RPMI8226 (cell line): ENCODE measurements at regions not wholly inside any gene's neighbourhood (a gene's known extent, or its start where the extent isn't known, plus 50 kb on each side); places are given as distances from the start of the nearest gene placed in this dataset.

Source experiments
- DNase-seq: peaks from one replicate; pipeline ENCODE4 v3.0.0-alpha.2; 2015

- no peak for DNase-seq
Observed at GRCh38 chr4:4625488-4625887, 83.6 kb upstream of the STX18 start.

- DNase-seq: no peak
Observed at GRCh38 chr4:4624276-4624897, 82.5 kb upstream of the STX18 start.

GRCh38 chr4:4619821-4620220, 78.0 kb upstream of the STX18 start:
- no peak for DNase-seq

- no peak for DNase-seq
Observed at GRCh38 chr4:4618847-4619246, 77.0 kb upstream of the STX18 start.

- no peak for DNase-seq
Observed at GRCh38 chr4:4614925-4615678, 73.3 kb upstream of the STX18 start.

GRCh38 chr4:4613641-4614286, 71.9 kb upstream of the STX18 start:
- no peak for DNase-seq

- no peak for DNase-seq
Observed at GRCh38 chr4:4613126-4613465, 71.2 kb upstream of the STX18 start.

GRCh38 chr4:4610672-4611071, 68.8 kb upstream of the STX18 start:
- no peak for DNase-seq

GRCh38 chr4:4609622-4610334, 67.9 kb upstream of the STX18 start:
- no peak for DNase-seq

- DNase-seq: no peak
Observed at GRCh38 chr4:4608214-4608537, 66.3 kb upstream of the STX18 start.

- no peak for DNase-seq
Observed at GRCh38 chr4:4607336-4608213, 65.7 kb upstream of the STX18 start.

GRCh38 chr4:4606321-4606720, 64.5 kb upstream of the STX18 start:
- DNase-seq: no peak

- DNase-seq: no peak
Observed at GRCh38 chr4:4605849-4606248, 64.0 kb upstream of the STX18 start.

GRCh38 chr4:4603592-4603991, 61.7 kb upstream of the STX18 start:
- no peak for DNase-seq

- DNase-seq: no peak
Observed at GRCh38 chr4:4603067-4603466, 61.2 kb upstream of the STX18 start.

GRCh38 chr4:4602468-4602867, 60.6 kb upstream of the STX18 start:
- no peak for DNase-seq

GRCh38 chr4:4601803-4602369, 60.0 kb upstream of the STX18 start:
- DNase-seq: no peak

GRCh38 chr4:4599481-4600275, 57.8 kb upstream of the STX18 start:
- peak; percentile 47 for DNase-seq

GRCh38 chr4:4598851-4599411, 57.1 kb upstream of the STX18 start:
- DNase-seq: no peak

GRCh38 chr4:4596720-4597119, 54.9 kb upstream of the STX18 start:
- no peak for DNase-seq

- no peak for DNase-seq
Observed at GRCh38 chr4:4595252-4595651, 53.4 kb upstream of the STX18 start.
